CD1c-positive myeloid dendritic cell (primary cell): ENCODE measurements at regions not wholly inside any gene's neighbourhood (a gene's known extent, or its start where the extent isn't known, plus 50 kb on each side); places are given as distances from the start of the nearest gene placed in this dataset.

Experiments used
- DNase-seq: peaks from one replicate; pipeline ENCODE4 v3.0.0-alpha.2; 2016; ENCODE audit errors: extremely low spot score

GRCh38 chr10:2981361-2981801 lies 86.0 kb upstream of the PFKP start:
- no peak for DNase-seq

GRCh38 chr10:2980791-2981360 lies 86.5 kb upstream of the PFKP start:
- DNase-seq, result peak; percentile 12

- DNase-seq, result peak; percentile 69
Measured at GRCh38 chr10:2980116-2980515, 87.2 kb upstream of the PFKP start.

- DNase-seq, result peak; percentile 80
Measured at GRCh38 chr10:2979306-2979705, 88.0 kb upstream of the PFKP start.

- DNase-seq, result peak; percentile 23
Measured at GRCh38 chr10:2978574-2979273, 88.6 kb upstream of the PFKP start.

- DNase-seq, result peak; percentile 64
Measured at GRCh38 chr10:2978111-2978510, 89.2 kb upstream of the PFKP start.

- DNase-seq, result no peak
Measured at GRCh38 chr10:2974503-2975207, 92.7 kb upstream of the PFKP start.

- no peak for DNase-seq
Measured at GRCh38 chr10:2974083-2974482, 93.3 kb upstream of the PFKP start.

- DNase-seq, result no peak
Measured at GRCh38 chr10:2972810-2973209, 94.5 kb upstream of the PFKP start.

GRCh38 chr10:2972216-2972615 lies 95.1 kb upstream of the PFKP start:
- DNase-seq, result no peak

- DNase-seq, result no peak
Measured at GRCh38 chr10:2970190-2970823, 97.0 kb upstream of the PFKP start.

GRCh38 chr10:2968401-2969058 lies 98.8 kb upstream of the PFKP start:
- peak; percentile 74 for DNase-seq

- DNase-seq, result no peak
Measured at GRCh38 chr10:2966134-2966533, 101.2 kb upstream of the PFKP start.

GRCh38 chr10:2964632-2965296 lies 102.6 kb upstream of the PFKP start:
- no peak for DNase-seq

- no peak for DNase-seq
Measured at GRCh38 chr10:2963889-2964631, 103.3 kb upstream of the PFKP start.

GRCh38 chr10:2962194-2962593 lies 105.2 kb upstream of the PFKP start:
- DNase-seq, result no peak

GRCh38 chr10:2958659-2959058 lies 108.7 kb upstream of the PFKP start:
- no peak for DNase-seq

GRCh38 chr10:2957785-2958184 lies 109.6 kb upstream of the PFKP start:
- DNase-seq, result no peak

- no peak for DNase-seq
Measured at GRCh38 chr10:2955064-2955463, 112.3 kb upstream of the PFKP start.

GRCh38 chr10:2953495-2953894 lies 113.9 kb upstream of the PFKP start:
- no peak for DNase-seq
